K562 (cell line): ENCODE measurements at regions not wholly inside any gene's neighbourhood (a gene's known extent, or its start where the extent isn't known, plus 50 kb on each side); places are given as distances from the start of the nearest gene placed in this dataset. TPM values are rescaled to one million over a fixed set of nuclear protein-coding genes. Genes with fewer than 3 reads are reported as not detected.

Experiments
- ATAC-seq: fragments of 200-7000 bp; cut with Tn5 transposase; 3 replicates; pipeline ENCODE4 v1.9.1; 2020; ENCODE audit warnings: moderate library complexity
- BruUV-seq: library from RNA; stranded (reverse); fragments of 400-500 nt; replicated peaks from 2 replicates; lab custom pipeline; 2021; lab: Mats Ljungman, UMichigan
- CTCF ChIA-PET: fragments of 300-600 bp; formaldehyde crosslinking; extraction: SDS; loops from one replicate; lab custom pipeline; 2021; ENCODE audit warnings: low intra/inter-chr PET ratio; lab: Yijun Ruan, JAX
- POLR2A ChIA-PET: fragments of 300-600, 350-650 bp; sonication (Branson Sonifier 250); formaldehyde crosslinking; extraction: SDS; loops from one replicate; lab custom pipeline; 2021; ENCODE audit warnings: antibody characterized with exemption, inconsistent platforms; lab: Yijun Ruan, JAX
- DNase-seq, 4 experiments: peaks; one replicate each; pipeline versions ENCODE4 v3.0.0 to v3.0.0-alpha.2; 2011 to 2018; ENCODE audit warnings: low spot score in 3 of 4, mixed read lengths in 3 of 4; ENCODE audit errors: extremely low read depth in 1 of 4
- FAIRE-seq: peaks from 2 replicates; lab custom pipeline; 2011; peaks lifted over from hg19 to GRCh38; lab: Jason Lieb, UNC
- H2AFZ ChIP-seq: 2 replicates; pipeline ENCODE4 v1.6.0; 2011; ENCODE audit warnings: low read depth, low read length, control low read depth, inconsistent platforms
- H3K27ac ChIP-seq: fragments of 200-600 bp; 3 replicates; pipeline ENCODE4 v1.8.0; 2011; ENCODE audit warnings: low read depth, mild to moderate bottlenecking, control low read depth, inconsistent platforms, low read length, moderate library complexity, mixed read lengths; ENCODE audit errors: extremely low read depth
- H3K27me3 ChIP-seq, 2 experiments: fragments of 300-600 bp in 1 of 2; 2 replicates in 1 of 2; 3 replicates in 1 of 2; pipeline versions ENCODE4 v1.6.0 to v1.8.0; 2011; ENCODE audit warnings: inconsistent platforms in 2 of 2, low read length in 2 of 2, mild to moderate bottlenecking in 1 of 2, mixed read lengths in 1 of 2, moderate library complexity in 1 of 2; ENCODE audit not compliant: control insufficient read depth in 2 of 2, insufficient read depth in 2 of 2
- H3K36me3 ChIP-seq: fragments of 300-600 bp; 3 replicates; pipeline ENCODE4 v1.8.0; 2011; ENCODE audit warnings: mild to moderate bottlenecking, low read length, inconsistent platforms; ENCODE audit not compliant: control insufficient read depth, insufficient read depth
- H3K4me1 ChIP-seq, 2 experiments: fragments of 200-600 bp in 1 of 2; replicated peaks in 1 of 2; 2 replicates in 1 of 2; 3 replicates in 1 of 2; pipeline versions ENCODE4 v1.5.1 to v1.8.0; 2011; ENCODE audit warnings: inconsistent platforms in 2 of 2, low read length in 2 of 2, mild to moderate bottlenecking in 1 of 2, mixed read lengths in 1 of 2, moderate library complexity in 1 of 2; ENCODE audit not compliant: control insufficient read depth in 2 of 2, insufficient read depth in 2 of 2
- H3K4me2 ChIP-seq: 2 replicates; pipeline ENCODE4 v1.6.1; 2011; ENCODE audit warnings: low read length, control low read depth, inconsistent platforms, mixed read lengths; ENCODE audit not compliant: insufficient read depth
- H3K4me3 ChIP-seq: fragments of 200-600 bp; sonication (generic), shearing (Covaris generic); 2 replicates; pipeline ENCODE4 v1.5.1; 2016; ENCODE audit warnings: control low read depth, inconsistent platforms
- H3K79me2 ChIP-seq: fragments of 200-600 bp; 3 replicates; pipeline ENCODE4 v1.8.0; 2011; ENCODE audit warnings: low read length, inconsistent platforms; ENCODE audit not compliant: control insufficient read depth, insufficient read depth
- H3K9ac ChIP-seq, 2 experiments: 2 replicates each; pipeline versions ENCODE4 v1.6.0 to v1.6.1; 2011; ENCODE audit warnings: low read depth in 2 of 2, low read length in 2 of 2, control low read depth in 1 of 2, inconsistent platforms in 1 of 2, mild to moderate bottlenecking in 1 of 2, mixed read lengths in 1 of 2; ENCODE audit not compliant: insufficient read depth in 1 of 2
- H3K9me1 ChIP-seq: one replicate; pipeline ENCODE4 v1.6.0; 2011; ENCODE audit warnings: inconsistent platforms, mild to moderate bottlenecking, low read length, moderate library complexity; ENCODE audit not compliant: control insufficient read depth, insufficient read depth
- H3K9me3 ChIP-seq: replicated peaks from 2 replicates; pipeline ENCODE4 v1.5.1; 2011; ENCODE audit warnings: low read depth, low read length, inconsistent platforms; ENCODE audit not compliant: control insufficient read depth, insufficient read depth
- H4K20me1 ChIP-seq: replicated peaks from 2 replicates; pipeline ENCODE4 v1.6.1; 2011; ENCODE audit warnings: low read length, inconsistent platforms, mixed read lengths; ENCODE audit not compliant: control insufficient read depth, insufficient read depth
- ELF2 ChIP-seq: fragments of 250-450 bp; sonication (Bioruptor Pico); IDR thresholded peaks from 2 replicates; pipeline ENCODE4 v1.5.0; 2021; ENCODE audit warnings: mild to moderate bottlenecking
- WGBS: fragments of 100-300 bp; shearing (Covaris generic); methylation state at CpG from one replicate; pipeline ENCODE4 v1.1.6; 2016; ENCODE audit warnings: low coverage, mixed read lengths; ENCODE audit not compliant: insufficient coverage; ENCODE audit errors: missing lambda C conversion rate; 5-methylcytosine and 5-hydroxymethylcytosine counted together
- in situ Hi-C: fragments of 300-500 bp; cut with MboI; formaldehyde crosslinking; loops from 4 replicates; pipeline ENCODE4 v1.15.0; 2018; ENCODE audit warnings: inconsistent platforms, mixed read lengths
- intact Hi-C: fragments of 100-400 bp; cut with micrococcal nuclease; formaldehyde crosslinking; loops from 2 replicates; pipeline ENCODE4 v1.14.2; 2022
- microRNA-seq: library from miRNA; unstranded; fragments of <30 nt; microRNA quantifications from one replicate; pipeline ENCODE4, GENCODE V29; 2018; ENCODE audit warnings: borderline microRNAs expressed
- small RNA-seq: library from RNA; depleted of rRNA; stranded (forward); fragments of <200 nt; gene quantifications from one replicate; pipeline ENCODE3, GENCODE V24; 2014
- TF ChIP-seq, protein P1 (sequence below): sonication (generic); formaldehyde crosslinking; IDR thresholded peaks from 2 replicates; pipeline ENCODE4 v1.8.0; 2023; ENCODE audit warnings: missing genetic modification reagents, mild to moderate bottlenecking, borderline replicate concordance
- TF ChIP-seq, protein P2 (sequence below): fragments of 250-450 bp; sonication (Bioruptor Pico); IDR thresholded peaks from 2 replicates; pipeline ENCODE4 v1.8.0; 2022; ENCODE audit warnings: moderate library complexity, mild to moderate bottlenecking, inconsistent platforms

DNA sequence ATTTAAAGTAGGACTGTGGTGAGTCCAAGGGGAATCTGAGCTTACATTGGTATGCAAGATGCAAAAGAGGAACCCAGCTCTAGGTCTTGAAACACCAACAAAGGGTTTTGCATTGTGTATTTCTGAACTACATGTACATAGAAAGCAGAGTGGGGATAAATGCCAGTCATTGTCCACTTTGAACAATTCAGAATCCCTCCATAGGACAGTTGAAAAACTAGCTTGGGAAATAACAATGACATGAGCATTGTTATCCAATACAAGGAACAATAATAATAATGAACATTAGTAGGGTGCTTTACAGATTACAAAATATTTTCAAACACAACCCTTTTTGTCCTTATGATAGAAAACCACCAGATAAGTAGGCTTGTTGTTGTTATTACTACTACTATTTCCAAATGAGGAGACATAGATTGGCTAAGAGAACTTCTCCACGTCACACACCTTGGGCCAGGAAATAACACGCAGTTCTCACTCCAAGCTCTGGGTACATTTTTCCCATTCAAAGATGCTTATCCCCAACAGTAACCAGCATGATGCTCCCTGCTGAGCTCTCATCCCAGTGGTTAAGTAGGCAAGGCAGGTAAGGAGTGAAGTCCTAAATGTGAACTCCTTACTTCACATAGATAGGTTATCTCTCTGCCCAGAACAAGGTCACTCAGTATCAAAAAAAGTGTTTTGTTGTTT lies 51.7 kb upstream of the RASSF8 start:
- Histone ChIP-seq H2AFZ (no peak overlapping the region), H3K9me1 (no peaks in the 10 kb centered on the region)
- intact Hi-C loops, result no loop called here
- in situ Hi-C loops, result no loop called here
- DNase-seq, result no peak
- CTCF ChIA-PET, result interaction anchor here (0.6 kb wide), 1 partner anchor 106 kb away, joined by 8 read pairs; no protein-coding TSS in a partner anchor
- POLR2A ChIA-PET, result no interaction called here
- TF ChIP-seq, protein P1, sequence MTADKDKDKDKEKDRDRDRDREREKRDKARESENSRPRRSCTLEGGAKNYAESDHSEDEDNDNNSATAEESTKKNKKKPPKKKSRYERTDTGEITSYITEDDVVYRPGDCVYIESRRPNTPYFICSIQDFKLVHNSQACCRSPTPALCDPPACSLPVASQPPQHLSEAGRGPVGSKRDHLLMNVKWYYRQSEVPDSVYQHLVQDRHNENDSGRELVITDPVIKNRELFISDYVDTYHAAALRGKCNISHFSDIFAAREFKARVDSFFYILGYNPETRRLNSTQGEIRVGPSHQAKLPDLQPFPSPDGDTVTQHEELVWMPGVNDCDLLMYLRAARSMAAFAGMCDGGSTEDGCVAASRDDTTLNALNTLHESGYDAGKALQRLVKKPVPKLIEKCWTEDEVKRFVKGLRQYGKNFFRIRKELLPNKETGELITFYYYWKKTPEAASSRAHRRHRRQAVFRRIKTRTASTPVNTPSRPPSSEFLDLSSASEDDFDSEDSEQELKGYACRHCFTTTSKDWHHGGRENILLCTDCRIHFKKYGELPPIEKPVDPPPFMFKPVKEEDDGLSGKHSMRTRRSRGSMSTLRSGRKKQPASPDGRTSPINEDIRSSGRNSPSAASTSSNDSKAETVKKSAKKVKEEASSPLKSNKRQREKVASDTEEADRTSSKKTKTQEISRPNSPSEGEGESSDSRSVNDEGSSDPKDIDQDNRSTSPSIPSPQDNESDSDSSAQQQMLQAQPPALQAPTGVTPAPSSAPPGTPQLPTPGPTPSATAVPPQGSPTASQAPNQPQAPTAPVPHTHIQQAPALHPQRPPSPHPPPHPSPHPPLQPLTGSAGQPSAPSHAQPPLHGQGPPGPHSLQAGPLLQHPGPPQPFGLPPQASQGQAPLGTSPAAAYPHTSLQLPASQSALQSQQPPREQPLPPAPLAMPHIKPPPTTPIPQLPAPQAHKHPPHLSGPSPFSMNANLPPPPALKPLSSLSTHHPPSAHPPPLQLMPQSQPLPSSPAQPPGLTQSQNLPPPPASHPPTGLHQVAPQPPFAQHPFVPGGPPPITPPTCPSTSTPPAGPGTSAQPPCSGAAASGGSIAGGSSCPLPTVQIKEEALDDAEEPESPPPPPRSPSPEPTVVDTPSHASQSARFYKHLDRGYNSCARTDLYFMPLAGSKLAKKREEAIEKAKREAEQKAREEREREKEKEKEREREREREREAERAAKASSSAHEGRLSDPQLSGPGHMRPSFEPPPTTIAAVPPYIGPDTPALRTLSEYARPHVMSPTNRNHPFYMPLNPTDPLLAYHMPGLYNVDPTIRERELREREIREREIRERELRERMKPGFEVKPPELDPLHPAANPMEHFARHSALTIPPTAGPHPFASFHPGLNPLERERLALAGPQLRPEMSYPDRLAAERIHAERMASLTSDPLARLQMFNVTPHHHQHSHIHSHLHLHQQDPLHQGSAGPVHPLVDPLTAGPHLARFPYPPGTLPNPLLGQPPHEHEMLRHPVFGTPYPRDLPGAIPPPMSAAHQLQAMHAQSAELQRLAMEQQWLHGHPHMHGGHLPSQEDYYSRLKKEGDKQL (CRISPR knock-in tag), result no peak
- TF ChIP-seq, protein P2, sequence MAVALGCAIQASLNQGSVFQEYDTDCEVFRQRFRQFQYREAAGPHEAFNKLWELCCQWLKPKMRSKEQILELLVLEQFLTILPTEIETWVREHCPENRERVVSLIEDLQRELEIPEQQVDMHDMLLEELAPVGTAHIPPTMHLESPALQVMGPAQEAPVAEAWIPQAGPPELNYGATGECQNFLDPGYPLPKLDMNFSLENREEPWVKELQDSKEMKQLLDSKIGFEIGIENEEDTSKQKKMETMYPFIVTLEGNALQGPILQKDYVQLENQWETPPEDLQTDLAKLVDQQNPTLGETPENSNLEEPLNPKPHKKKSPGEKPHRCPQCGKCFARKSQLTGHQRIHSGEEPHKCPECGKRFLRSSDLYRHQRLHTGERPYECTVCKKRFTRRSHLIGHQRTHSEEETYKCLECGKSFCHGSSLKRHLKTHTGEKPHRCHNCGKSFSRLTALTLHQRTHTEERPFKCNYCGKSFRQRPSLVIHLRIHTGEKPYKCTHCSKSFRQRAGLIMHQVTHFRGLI (CRISPR knock-in tag), result no peak
- no peak for TF ChIP-seq ELF2 (CRISPR knock-in tag)
- TF ChIP-seq, all 486 proteins: peak for 0
- no peak for FAIRE-seq
- ATAC-seq, result no peak
- no peaks in the 10 kb centered on the region for H3K4me1 ChIP-seq
- 0% methylated on average over 2 of the region's 2 CpGs for WGBS
- no peaks in the 10 kb centered on the region for H3K27me3 ChIP-seq
- no TSS peak for BruUV-seq
- no peaks in the 10 kb centered on the region for H3K79me2 ChIP-seq
- no peak overlapping the region for H3K27ac ChIP-seq
- H3K4me3 ChIP-seq, result no peak overlapping the region
- no peak overlapping the region for H3K9ac ChIP-seq
- no peaks in the 10 kb centered on the region for H3K36me3 ChIP-seq
- H4K20me1 ChIP-seq, result no peaks in the 10 kb centered on the region
- H3K9me3 ChIP-seq, result no peaks in the 10 kb centered on the region
- H3K4me2 ChIP-seq, result no peak overlapping the region

Small RNA genes lying in the stretch of these regions (microRNA-seq; reads per million reads assigned to microRNA genes)
- gene MIR4302, result not detected

Small RNA genes lying in the stretch of these regions (small RNA-seq; reads per million reads assigned to genes)
- not detected for gene RN7SKP262
